ENCODE measurements at regions not wholly inside any gene's neighbourhood (a gene's known extent, or its start where the extent isn't known, plus 50 kb on each side); places are given as distances from the start of the nearest gene placed in this dataset.

DNA sequence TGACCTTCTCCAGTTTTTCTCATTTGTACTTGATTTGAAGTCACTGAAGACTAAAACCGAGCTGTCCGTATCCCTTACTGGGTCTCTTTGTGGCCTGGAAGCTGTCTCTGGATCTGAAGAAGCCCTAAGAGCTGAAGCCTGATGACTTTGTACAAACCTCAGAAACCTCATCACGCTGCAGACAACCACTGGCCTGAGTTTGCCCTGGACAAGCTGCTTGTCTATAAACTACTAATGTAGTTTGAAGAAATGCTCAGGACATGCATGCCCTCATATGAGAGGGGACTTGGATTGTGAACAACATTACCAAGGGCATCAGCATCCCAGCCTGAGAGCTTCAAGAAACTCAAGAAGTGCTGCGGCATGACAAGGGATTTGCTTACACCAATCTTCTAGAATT lies 79.3 kb upstream of the CBLN2 start:
- no TSS peak for BruUV-seq (replicated peaks)
- POLR2A ChIA-PET (ENCODE audit: low non-redundant PET): no interaction called here
- TF ChIP-seq, protein P1, sequence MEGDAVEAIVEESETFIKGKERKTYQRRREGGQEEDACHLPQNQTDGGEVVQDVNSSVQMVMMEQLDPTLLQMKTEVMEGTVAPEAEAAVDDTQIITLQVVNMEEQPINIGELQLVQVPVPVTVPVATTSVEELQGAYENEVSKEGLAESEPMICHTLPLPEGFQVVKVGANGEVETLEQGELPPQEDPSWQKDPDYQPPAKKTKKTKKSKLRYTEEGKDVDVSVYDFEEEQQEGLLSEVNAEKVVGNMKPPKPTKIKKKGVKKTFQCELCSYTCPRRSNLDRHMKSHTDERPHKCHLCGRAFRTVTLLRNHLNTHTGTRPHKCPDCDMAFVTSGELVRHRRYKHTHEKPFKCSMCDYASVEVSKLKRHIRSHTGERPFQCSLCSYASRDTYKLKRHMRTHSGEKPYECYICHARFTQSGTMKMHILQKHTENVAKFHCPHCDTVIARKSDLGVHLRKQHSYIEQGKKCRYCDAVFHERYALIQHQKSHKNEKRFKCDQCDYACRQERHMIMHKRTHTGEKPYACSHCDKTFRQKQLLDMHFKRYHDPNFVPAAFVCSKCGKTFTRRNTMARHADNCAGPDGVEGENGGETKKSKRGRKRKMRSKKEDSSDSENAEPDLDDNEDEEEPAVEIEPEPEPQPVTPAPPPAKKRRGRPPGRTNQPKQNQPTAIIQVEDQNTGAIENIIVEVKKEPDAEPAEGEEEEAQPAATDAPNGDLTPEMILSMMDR (conservative IDR thresholded peaks at IDR 0.05; ENCODE audit: low read depth, low read length): no peak
- no peak for TF ChIP-seq EZH2 (IDR thresholded peaks at IDR 0.05; ENCODE audit: borderline replicate concordance, low read depth, low read length, poor library complexity, severe bottlenecking)

DNA sequence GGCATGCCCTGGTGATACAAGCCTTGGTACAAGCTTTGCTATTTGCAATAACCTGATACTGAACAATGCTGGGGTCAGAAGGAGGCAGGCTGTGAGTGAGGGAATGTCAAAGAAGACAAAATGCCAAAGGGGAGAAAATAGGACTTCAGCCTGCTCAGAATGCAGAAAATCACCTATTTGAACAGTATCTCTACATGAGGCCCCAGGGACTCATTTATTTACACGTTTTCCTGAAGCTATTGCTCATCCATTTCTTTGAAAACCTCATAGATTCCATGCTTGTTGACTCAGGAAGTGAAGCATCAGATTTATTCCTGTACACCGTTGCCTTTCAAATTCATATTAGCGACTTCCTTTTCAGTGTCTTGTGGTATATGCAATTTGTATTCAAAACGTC lies 69.4 kb upstream of the CBLN2 start:
- no peaks in the 10 kb centered on the region for H3K4me1 ChIP-seq (ENCODE audit: insufficient read depth, low read length, poor library complexity, severe bottlenecking)
- DNase-seq (ENCODE audit: low spot score): peak; percentile 2
- POLR2A ChIA-PET (ENCODE audit: low non-redundant PET): no interaction called here
- no peak overlapping the region for H3K27ac ChIP-seq (ENCODE audit: low read depth, low read length, poor library complexity, severe bottlenecking)
- intact Hi-C loops (cut with micrococcal nuclease; ENCODE audit: unreplicated experiment): no loop called here
- BruUV-seq (replicated peaks): no TSS peak
- no peaks in the 10 kb centered on the region for H3K27me3 ChIP-seq (replicated peaks; ENCODE audit: insufficient read depth, low read depth, low read length, poor library complexity)
- CTCF ChIA-PET: no interaction called here
- H3K36me3 ChIP-seq (ENCODE audit: insufficient read depth, low read length, poor library complexity, severe bottlenecking): no peaks in the 10 kb centered on the region
- H3K9me3 ChIP-seq (ENCODE audit: low read depth, low read length, poor library complexity, severe bottlenecking): no peaks in the 10 kb centered on the region
- no peak overlapping the region for H3K4me3 ChIP-seq (ENCODE audit: low read depth, low read length, poor library complexity, severe bottlenecking)
- no peak for TF ChIP-seq EZH2 (IDR thresholded peaks at IDR 0.05; ENCODE audit: borderline replicate concordance, low read depth, low read length, poor library complexity, severe bottlenecking)
- TF ChIP-seq, protein P1 (conservative IDR thresholded peaks at IDR 0.05; ENCODE audit: low read depth, low read length): no peak

More for the DNA sequence above, 79.3 kb upstream of the CBLN2 start:
- Histone ChIP-seq H3K36me3 (ENCODE audit: insufficient read depth, low read length, poor library complexity, severe bottlenecking) (no peaks in the 10 kb centered on the region), H3K27ac (ENCODE audit: low read depth, low read length, poor library complexity, severe bottlenecking) (no peak overlapping the region), H3K4me3 (ENCODE audit: low read depth, low read length, poor library complexity, severe bottlenecking) (no peak overlapping the region), H3K4me1 (ENCODE audit: insufficient read depth, low read length, poor library complexity, severe bottlenecking) (no peaks in the 10 kb centered on the region), H3K27me3 (replicated peaks; ENCODE audit: insufficient read depth, low read depth, low read length, poor library complexity) (no peaks in the 10 kb centered on the region), H3K9me3 (ENCODE audit: low read depth, low read length, poor library complexity, severe bottlenecking) (no peaks in the 10 kb centered on the region)
- CTCF ChIA-PET: no interaction called here
- DNase-seq (ENCODE audit: low spot score): no peak
- intact Hi-C loops (cut with micrococcal nuclease; ENCODE audit: unreplicated experiment): no loop called here

DNA sequence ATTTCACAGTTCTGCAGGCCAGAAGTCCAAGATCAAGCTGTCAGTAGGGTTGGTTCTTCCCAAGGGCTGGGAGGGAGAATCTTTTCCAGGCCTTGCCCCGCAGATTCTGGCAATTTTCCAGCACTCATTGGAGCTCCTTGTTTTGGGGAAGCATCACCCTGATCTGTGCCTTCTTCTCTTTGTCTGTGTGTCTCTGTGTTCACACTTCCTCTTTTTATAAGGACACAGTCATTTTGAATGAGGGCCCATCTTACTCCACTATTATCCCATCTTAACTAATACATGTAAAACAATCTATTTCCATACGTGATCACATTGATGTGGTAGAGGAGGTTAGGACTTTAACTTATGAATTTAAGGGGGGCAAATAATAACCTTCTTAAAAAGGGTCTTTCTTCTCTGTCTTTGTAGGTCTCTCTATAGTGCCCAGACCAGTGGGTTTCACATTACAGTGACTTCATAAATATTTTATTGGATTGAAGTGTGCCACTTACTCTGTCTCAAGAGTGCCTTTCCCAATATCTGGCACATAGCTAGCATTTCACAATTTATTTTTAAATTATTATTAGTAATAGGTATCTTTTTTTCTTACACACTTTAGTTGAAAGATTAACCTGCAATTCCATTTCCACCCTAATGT lies 68.9 kb upstream of the CBLN2 start:
- TF ChIP-seq EZH2 (IDR thresholded peaks at IDR 0.05; ENCODE audit: borderline replicate concordance, low read depth, low read length, poor library complexity, severe bottlenecking): no peak
- TF ChIP-seq, protein P1 (conservative IDR thresholded peaks at IDR 0.05; ENCODE audit: low read depth, low read length): no peak
- H3K27ac ChIP-seq (ENCODE audit: low read depth, low read length, poor library complexity, severe bottlenecking): no peak overlapping the region
- no peak overlapping the region for H3K4me3 ChIP-seq (ENCODE audit: low read depth, low read length, poor library complexity, severe bottlenecking)
- no peaks in the 10 kb centered on the region for H3K27me3 ChIP-seq (replicated peaks; ENCODE audit: insufficient read depth, low read depth, low read length, poor library complexity)
- no peak for DNase-seq (ENCODE audit: low spot score)
- POLR2A ChIA-PET (ENCODE audit: low non-redundant PET): no interaction called here
- BruUV-seq (replicated peaks): no TSS peak
- no peaks in the 10 kb centered on the region for H3K4me1 ChIP-seq (ENCODE audit: insufficient read depth, low read length, poor library complexity, severe bottlenecking)
- intact Hi-C loops (cut with micrococcal nuclease; ENCODE audit: unreplicated experiment): no loop called here
- CTCF ChIA-PET: no interaction called here
- no peaks in the 10 kb centered on the region for H3K36me3 ChIP-seq (ENCODE audit: insufficient read depth, low read length, poor library complexity, severe bottlenecking)
- H3K9me3 ChIP-seq (ENCODE audit: low read depth, low read length, poor library complexity, severe bottlenecking): no peaks in the 10 kb centered on the region
